ENCODE measurements at regions not wholly inside any gene's neighbourhood (a gene's known extent, or its start where the extent isn't known, plus 50 kb on each side); places are given as distances from the start of the nearest gene placed in this dataset.

DNA sequence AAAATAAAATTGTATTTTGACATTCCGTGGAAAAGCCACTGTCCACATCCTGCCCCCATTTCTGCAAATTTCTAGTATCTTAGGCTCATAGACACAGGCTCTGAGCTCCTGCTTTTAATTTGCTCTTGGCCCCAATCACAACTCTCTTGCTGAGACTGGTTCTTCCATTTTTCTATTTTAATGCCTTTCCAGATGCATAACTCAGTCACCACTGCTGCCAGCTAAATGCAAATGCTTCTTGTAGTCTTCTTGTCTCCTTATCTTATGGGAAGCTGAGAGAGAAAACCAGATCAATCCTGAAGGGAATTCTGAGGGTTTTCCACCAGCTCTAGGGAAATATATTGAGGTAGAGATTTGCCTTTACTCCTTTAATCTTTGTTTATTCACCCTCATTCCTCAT lies 149.0 kb downstream of the DHRS2 start:
- TF ChIP-seq, protein P1, sequence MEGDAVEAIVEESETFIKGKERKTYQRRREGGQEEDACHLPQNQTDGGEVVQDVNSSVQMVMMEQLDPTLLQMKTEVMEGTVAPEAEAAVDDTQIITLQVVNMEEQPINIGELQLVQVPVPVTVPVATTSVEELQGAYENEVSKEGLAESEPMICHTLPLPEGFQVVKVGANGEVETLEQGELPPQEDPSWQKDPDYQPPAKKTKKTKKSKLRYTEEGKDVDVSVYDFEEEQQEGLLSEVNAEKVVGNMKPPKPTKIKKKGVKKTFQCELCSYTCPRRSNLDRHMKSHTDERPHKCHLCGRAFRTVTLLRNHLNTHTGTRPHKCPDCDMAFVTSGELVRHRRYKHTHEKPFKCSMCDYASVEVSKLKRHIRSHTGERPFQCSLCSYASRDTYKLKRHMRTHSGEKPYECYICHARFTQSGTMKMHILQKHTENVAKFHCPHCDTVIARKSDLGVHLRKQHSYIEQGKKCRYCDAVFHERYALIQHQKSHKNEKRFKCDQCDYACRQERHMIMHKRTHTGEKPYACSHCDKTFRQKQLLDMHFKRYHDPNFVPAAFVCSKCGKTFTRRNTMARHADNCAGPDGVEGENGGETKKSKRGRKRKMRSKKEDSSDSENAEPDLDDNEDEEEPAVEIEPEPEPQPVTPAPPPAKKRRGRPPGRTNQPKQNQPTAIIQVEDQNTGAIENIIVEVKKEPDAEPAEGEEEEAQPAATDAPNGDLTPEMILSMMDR (tag by site-specific recombination; IDR thresholded peaks at IDR 0.05): no peak
- TF ChIP-seq, protein P2, sequence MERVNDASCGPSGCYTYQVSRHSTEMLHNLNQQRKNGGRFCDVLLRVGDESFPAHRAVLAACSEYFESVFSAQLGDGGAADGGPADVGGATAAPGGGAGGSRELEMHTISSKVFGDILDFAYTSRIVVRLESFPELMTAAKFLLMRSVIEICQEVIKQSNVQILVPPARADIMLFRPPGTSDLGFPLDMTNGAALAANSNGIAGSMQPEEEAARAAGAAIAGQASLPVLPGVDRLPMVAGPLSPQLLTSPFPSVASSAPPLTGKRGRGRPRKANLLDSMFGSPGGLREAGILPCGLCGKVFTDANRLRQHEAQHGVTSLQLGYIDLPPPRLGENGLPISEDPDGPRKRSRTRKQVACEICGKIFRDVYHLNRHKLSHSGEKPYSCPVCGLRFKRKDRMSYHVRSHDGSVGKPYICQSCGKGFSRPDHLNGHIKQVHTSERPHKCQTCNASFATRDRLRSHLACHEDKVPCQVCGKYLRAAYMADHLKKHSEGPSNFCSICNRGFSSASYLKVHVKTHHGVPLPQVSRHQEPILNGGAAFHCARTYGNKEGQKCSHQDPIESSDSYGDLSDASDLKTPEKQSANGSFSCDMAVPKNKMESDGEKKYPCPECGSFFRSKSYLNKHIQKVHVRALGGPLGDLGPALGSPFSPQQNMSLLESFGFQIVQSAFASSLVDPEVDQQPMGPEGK (tag by site-specific recombination; IDR thresholded peaks at IDR 0.05): no peak
- TF ChIP-seq, protein P3, sequence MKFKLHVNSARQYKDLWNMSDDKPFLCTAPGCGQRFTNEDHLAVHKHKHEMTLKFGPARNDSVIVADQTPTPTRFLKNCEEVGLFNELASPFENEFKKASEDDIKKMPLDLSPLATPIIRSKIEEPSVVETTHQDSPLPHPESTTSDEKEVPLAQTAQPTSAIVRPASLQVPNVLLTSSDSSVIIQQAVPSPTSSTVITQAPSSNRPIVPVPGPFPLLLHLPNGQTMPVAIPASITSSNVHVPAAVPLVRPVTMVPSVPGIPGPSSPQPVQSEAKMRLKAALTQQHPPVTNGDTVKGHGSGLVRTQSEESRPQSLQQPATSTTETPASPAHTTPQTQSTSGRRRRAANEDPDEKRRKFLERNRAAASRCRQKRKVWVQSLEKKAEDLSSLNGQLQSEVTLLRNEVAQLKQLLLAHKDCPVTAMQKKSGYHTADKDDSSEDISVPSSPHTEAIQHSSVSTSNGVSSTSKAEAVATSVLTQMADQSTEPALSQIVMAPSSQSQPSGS (tag by site-specific recombination; IDR thresholded peaks at IDR 0.05; ENCODE audit: low read depth): no peak
- no peak for TF ChIP-seq ZBTB8A (tag by site-specific recombination; IDR thresholded peaks at IDR 0.05)
- no peak for TF ChIP-seq ZBTB20 (tag by site-specific recombination; IDR thresholded peaks at IDR 0.05)
- TF ChIP-seq, protein P4, sequence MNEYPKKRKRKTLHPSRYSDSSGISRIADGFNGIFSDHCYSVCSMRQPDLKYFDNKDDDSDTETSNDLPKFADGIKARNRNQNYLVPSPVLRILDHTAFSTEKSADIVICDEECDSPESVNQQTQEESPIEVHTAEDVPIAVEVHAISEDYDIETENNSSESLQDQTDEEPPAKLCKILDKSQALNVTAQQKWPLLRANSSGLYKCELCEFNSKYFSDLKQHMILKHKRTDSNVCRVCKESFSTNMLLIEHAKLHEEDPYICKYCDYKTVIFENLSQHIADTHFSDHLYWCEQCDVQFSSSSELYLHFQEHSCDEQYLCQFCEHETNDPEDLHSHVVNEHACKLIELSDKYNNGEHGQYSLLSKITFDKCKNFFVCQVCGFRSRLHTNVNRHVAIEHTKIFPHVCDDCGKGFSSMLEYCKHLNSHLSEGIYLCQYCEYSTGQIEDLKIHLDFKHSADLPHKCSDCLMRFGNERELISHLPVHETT (tag by site-specific recombination; IDR thresholded peaks at IDR 0.05): no peak
- no peak for TF ChIP-seq ZNF24 (tag by site-specific recombination; IDR thresholded peaks at IDR 0.05)
- TF ChIP-seq, protein P5, sequence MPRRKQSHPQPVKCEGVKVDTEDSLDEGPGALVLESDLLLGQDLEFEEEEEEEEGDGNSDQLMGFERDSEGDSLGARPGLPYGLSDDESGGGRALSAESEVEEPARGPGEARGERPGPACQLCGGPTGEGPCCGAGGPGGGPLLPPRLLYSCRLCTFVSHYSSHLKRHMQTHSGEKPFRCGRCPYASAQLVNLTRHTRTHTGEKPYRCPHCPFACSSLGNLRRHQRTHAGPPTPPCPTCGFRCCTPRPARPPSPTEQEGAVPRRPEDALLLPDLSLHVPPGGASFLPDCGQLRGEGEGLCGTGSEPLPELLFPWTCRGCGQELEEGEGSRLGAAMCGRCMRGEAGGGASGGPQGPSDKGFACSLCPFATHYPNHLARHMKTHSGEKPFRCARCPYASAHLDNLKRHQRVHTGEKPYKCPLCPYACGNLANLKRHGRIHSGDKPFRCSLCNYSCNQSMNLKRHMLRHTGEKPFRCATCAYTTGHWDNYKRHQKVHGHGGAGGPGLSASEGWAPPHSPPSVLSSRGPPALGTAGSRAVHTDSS (tag by site-specific recombination; IDR thresholded peaks at IDR 0.05): no peak
